ENCODE measurements at regions not wholly inside any gene's neighbourhood (a gene's known extent, or its start where the extent isn't known, plus 50 kb on each side); places are given as distances from the start of the nearest gene placed in this dataset.

DNA sequence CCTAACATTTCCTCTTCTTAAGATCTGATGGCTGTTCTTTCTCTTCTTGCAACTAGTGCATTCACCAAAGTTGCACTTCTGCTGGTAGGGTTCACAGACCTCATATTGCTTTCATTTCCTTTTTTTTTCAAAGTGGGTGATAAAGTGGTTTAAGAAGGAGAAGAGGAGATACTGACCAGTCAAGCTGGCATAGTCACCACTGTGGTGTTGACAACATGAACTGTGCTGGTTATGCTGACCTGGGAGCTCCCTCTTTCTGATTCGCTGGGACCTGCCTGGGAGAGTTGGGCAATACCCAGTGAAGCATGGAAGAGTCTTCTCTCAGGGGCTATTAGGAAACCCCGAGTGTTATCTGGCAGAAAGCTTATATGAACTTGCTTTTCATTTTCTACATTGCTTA is 222.9 kb downstream of the SLITRK5 start:
- Histone ChIP-seq H3K27ac (ENCODE audit: low read depth, low read length) (no peak overlapping the region), H3K9ac (ENCODE audit: low read length) (no peak overlapping the region), H3K79me2 (ENCODE audit: insufficient read depth, low read length) (no peaks in the 10 kb centered on the region), H4K20me1 (ENCODE audit: insufficient read depth) (no peaks in the 10 kb centered on the region), H3K4me3 (replicated peaks in 1 of 2; ENCODE audit: low read depth in 1 of 2, low read length in 2 of 2) (no peak overlapping the region), H3K4me1 (ENCODE audit: control insufficient read depth in 1 of 2, insufficient read depth in 2 of 2, low read length in 2 of 2) (no peaks in the 10 kb centered on the region), H3K36me3 (ENCODE audit: control insufficient read depth in 1 of 2, insufficient read depth in 2 of 2, low read length in 2 of 2) (no peaks in the 10 kb centered on the region), H3K9me2 (ENCODE audit: insufficient read depth) (no peaks in the 10 kb centered on the region), H3K4me2 (ENCODE audit: low read length) (no peak overlapping the region), H2AFZ (ENCODE audit: low read depth, low read length, poor library complexity, severe bottlenecking) (no peak overlapping the region), H3K27me3 (ENCODE audit: insufficient read depth, low read length) (no peaks in the 10 kb centered on the region), H3K9me3 (ENCODE audit: control insufficient read depth in 1 of 2, insufficient read depth in 1 of 2, low read depth in 1 of 2, low read length in 2 of 2) (no peaks in the 10 kb centered on the region; a peak in 1 of 4 replicates)
- RAD21 ChIA-PET (ENCODE audit: low non-redundant PET in 1 of 2, low total read pairs in 2 of 2, uncharacterized antibody in 2 of 2, unreplicated experiment in 2 of 2), result no interaction called here
- DNase-seq (ENCODE audit: low read depth, low spot score), result no peak
- TF ChIP-seq YY1 (IDR thresholded peaks at IDR 0.05; ENCODE audit: extremely low read depth, insufficient replicate concordance, low read depth, low read length), result no peak
- TF ChIP-seq, protein P1, sequence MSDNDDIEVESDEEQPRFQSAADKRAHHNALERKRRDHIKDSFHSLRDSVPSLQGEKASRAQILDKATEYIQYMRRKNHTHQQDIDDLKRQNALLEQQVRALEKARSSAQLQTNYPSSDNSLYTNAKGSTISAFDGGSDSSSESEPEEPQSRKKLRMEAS (IDR thresholded peaks at IDR 0.05), result no peak
- CTCF ChIA-PET, result no interaction called here
- intact Hi-C loops (cut with micrococcal nuclease), result no loop called here
- ATAC-seq, result no peak
- POLR2A ChIA-PET, result no interaction called here
- BruUV-seq (replicated peaks), result no TSS peak

DNA sequence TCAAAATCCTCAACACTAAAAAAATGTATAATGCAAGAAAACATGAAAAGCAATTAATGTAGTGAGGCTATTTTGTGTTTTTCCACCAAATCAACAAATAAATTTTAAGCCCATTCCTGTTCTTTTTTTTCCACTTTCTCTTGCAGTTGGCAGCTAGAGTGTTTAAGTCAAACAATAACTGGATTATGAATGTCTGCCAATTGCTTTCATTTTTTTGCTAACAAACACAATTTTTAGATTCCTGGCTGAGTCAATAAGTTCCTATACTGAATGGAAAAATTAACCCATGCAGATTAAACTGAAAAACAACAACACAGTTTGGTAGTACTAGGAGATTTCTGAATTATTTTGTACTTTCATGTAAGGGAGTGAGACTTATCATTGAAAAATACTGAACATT is 232.4 kb downstream of the SLITRK5 start:
- H3K4me1 ChIP-seq (ENCODE audit: control insufficient read depth in 1 of 2, insufficient read depth in 2 of 2, low read length in 2 of 2), result no peaks in the 10 kb centered on the region
- no TSS peak for BruUV-seq (replicated peaks)
- no peaks in the 10 kb centered on the region for H3K36me3 ChIP-seq (ENCODE audit: control insufficient read depth in 1 of 2, insufficient read depth in 2 of 2, low read length in 2 of 2)
- no peak overlapping the region for H3K27ac ChIP-seq (ENCODE audit: low read depth, low read length)
- ATAC-seq (no peak), DNase-seq (ENCODE audit: low read depth, low spot score) (no peak)
- H3K79me2 ChIP-seq (ENCODE audit: insufficient read depth, low read length), result no peaks in the 10 kb centered on the region
- POLR2A ChIA-PET, result no interaction called here
- intact Hi-C loops (cut with micrococcal nuclease), result no loop called here
- RAD21 ChIA-PET (ENCODE audit: low non-redundant PET in 1 of 2, low total read pairs in 2 of 2, uncharacterized antibody in 2 of 2, unreplicated experiment in 2 of 2), result no interaction called here
- H3K4me2 ChIP-seq (ENCODE audit: low read length), result no peak overlapping the region
- CTCF ChIA-PET, result no interaction called here
- H3K9me2 ChIP-seq (ENCODE audit: insufficient read depth), result no peaks in the 10 kb centered on the region
- H3K4me3 ChIP-seq (replicated peaks in 1 of 2; ENCODE audit: low read depth in 1 of 2, low read length in 2 of 2), result no peak overlapping the region
- H3K9ac ChIP-seq (ENCODE audit: low read length), result no peak overlapping the region
- H4K20me1 ChIP-seq (ENCODE audit: insufficient read depth), result no peaks in the 10 kb centered on the region
- H2AFZ ChIP-seq (ENCODE audit: low read depth, low read length, poor library complexity, severe bottlenecking), result no peak overlapping the region
- H3K9me3 ChIP-seq (ENCODE audit: control insufficient read depth in 1 of 2, insufficient read depth in 1 of 2, low read depth in 1 of 2, low read length in 2 of 2), result no peaks in the 10 kb centered on the region
- H3K27me3 ChIP-seq (ENCODE audit: insufficient read depth, low read length), result no peaks in the 10 kb centered on the region
- no peak for TF ChIP-seq RAD21 (IDR thresholded peaks at IDR 0.05; ENCODE audit: low read depth)
- TF ChIP-seq POLR2AphosphoS5 (IDR thresholded peaks at IDR 0.05; ENCODE audit: low read depth, low read length), result no peak
- no peak for TF ChIP-seq ZFX (IDR thresholded peaks at IDR 0.05)
- TF ChIP-seq EZH2 (IDR thresholded peaks at IDR 0.05), result no peak
- TF ChIP-seq SP1 (IDR thresholded peaks at IDR 0.05; ENCODE audit: low read depth), result no peak
- no peak for TF ChIP-seq EZH2phosphoT487 (IDR thresholded peaks at IDR 0.05; ENCODE audit: borderline replicate concordance)
- TF ChIP-seq CBX3 (IDR thresholded peaks at IDR 0.05; ENCODE audit: low read depth), result no peak
- TF ChIP-seq FOSL1 (IDR thresholded peaks at IDR 0.05; ENCODE audit: low read depth), result no peak
- no peak for TF ChIP-seq EGR1 (IDR thresholded peaks at IDR 0.05; ENCODE audit: low read depth)
- no peak for TF ChIP-seq ZNF274 (IDR thresholded peaks at IDR 0.05; ENCODE audit: low read depth, low read length)
- no peak for TF ChIP-seq SIN3A (IDR thresholded peaks at IDR 0.05; ENCODE audit: low read depth)
- TF ChIP-seq TCF7L2 (IDR thresholded peaks at IDR 0.05; ENCODE audit: borderline replicate concordance, extremely low read depth, insufficient read depth, insufficient read length), result no peak
- TF ChIP-seq, protein P1 (IDR thresholded peaks at IDR 0.05), result no peak
- TF ChIP-seq YY1 (IDR thresholded peaks at IDR 0.05; ENCODE audit: extremely low read depth, insufficient replicate concordance, low read depth, low read length), result no peak
- TF ChIP-seq, protein P2, sequence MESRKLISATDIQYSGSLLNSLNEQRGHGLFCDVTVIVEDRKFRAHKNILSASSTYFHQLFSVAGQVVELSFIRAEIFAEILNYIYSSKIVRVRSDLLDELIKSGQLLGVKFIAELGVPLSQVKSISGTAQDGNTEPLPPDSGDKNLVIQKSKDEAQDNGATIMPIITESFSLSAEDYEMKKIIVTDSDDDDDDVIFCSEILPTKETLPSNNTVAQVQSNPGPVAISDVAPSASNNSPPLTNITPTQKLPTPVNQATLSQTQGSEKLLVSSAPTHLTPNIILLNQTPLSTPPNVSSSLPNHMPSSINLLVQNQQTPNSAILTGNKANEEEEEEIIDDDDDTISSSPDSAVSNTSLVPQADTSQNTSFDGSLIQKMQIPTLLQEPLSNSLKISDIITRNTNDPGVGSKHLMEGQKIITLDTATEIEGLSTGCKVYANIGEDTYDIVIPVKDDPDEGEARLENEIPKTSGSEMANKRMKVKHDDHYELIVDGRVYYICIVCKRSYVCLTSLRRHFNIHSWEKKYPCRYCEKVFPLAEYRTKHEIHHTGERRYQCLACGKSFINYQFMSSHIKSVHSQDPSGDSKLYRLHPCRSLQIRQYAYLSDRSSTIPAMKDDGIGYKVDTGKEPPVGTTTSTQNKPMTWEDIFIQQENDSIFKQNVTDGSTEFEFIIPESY (IDR thresholded peaks at IDR 0.05; ENCODE audit: extremely low read depth, insufficient replicate concordance, low read length), result no peak
- no peak for TF ChIP-seq JUND (IDR thresholded peaks at IDR 0.05)
- TF ChIP-seq SRF (IDR thresholded peaks at IDR 0.05; ENCODE audit: low read depth), result no peak
- TF ChIP-seq CEBPB (IDR thresholded peaks at IDR 0.05; ENCODE audit: low read depth), result no peak
- no peak for TF ChIP-seq ELF1 (IDR thresholded peaks at IDR 0.05; ENCODE audit: borderline replicate concordance, low read depth)

Data from HCT116 (cell line).